ENCODE measurements at regions not wholly inside any gene's neighbourhood (a gene's known extent, or its start where the extent isn't known, plus 50 kb on each side); places are given as distances from the start of the nearest gene placed in this dataset.

DNA sequence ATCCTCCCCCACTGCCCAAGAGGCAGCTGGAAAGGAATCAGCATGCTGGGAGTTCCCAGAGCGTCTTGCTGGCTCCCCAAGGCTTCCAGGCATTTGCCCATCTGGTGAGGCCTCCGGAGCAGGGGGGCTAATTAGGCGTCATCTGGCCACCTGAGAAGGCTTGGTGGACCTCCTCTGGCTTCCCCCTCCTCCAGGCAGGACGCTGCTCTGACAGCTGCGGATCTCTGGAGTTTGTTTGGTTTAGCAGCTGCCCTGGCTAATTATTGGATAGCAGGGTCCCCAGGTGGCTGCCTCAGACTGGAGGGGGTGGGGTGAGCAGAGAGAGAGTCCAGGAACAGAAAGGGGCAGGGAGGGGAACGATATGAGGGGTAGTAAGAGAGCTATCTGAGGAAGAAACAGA, 425.2 kb upstream of the MEX3C start:
- TF ChIP-seq ZBED1 (IDR thresholded peaks at IDR 0.05): no peak
- TF ChIP-seq POLR2AphosphoS5 (IDR thresholded peaks at IDR 0.05; ENCODE audit: control insufficient read depth, insufficient read depth, low read depth, low read length): no peak
- TF ChIP-seq FOXA1 (IDR thresholded peaks at IDR 0.05; ENCODE audit: borderline replicate concordance): no peak
- no peak for TF ChIP-seq TEAD1 (CRISPR knock-in tag; IDR thresholded peaks at IDR 0.05)
- TF ChIP-seq, protein P1, sequence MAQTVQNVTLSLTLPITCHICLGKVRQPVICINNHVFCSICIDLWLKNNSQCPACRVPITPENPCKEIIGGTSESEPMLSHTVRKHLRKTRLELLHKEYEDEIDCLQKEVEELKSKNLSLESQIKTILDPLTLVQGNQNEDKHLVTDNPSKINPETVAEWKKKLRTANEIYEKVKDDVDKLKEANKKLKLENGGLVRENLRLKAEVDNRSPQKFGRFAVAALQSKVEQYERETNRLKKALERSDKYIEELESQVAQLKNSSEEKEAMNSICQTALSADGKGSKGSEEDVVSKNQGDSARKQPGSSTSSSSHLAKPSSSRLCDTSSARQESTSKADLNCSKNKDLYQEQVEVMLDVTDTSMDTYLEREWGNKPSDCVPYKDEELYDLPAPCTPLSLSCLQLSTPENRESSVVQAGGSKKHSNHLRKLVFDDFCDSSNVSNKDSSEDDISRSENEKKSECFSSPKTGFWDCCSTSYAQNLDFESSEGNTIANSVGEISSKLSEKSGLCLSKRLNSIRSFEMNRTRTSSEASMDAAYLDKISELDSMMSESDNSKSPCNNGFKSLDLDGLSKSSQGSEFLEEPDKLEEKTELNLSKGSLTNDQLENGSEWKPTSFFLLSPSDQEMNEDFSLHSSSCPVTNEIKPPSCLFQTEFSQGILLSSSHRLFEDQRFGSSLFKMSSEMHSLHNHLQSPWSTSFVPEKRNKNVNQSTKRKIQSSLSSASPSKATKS (CRISPR knock-in tag; IDR thresholded peaks at IDR 0.05): no peak
- no peak for TF ChIP-seq ZZZ3 (IDR thresholded peaks at IDR 0.05)
- no peak for TF ChIP-seq ZNF75A (CRISPR knock-in tag; IDR thresholded peaks at IDR 0.05)

All from K562 (cell line).